Ishikawa (cell line): ENCODE measurements at regions not wholly inside any gene's neighbourhood (a gene's known extent, or its start where the extent isn't known, plus 50 kb on each side); places are given as distances from the start of the nearest gene placed in this dataset.

Experiments
- CEBPB ChIP-seq: IDR thresholded peaks from 2 replicates; pipeline ENCODE4 v1.6.1; 2012
- CREB1 ChIP-seq: IDR thresholded peaks from 2 replicates; pipeline ENCODE4 v1.6.1; 2012; ENCODE audit warnings: low read depth
- EGR1 ChIP-seq: IDR thresholded peaks from 2 replicates; pipeline ENCODE4 v1.6.1; 2012
- EP300 ChIP-seq: IDR thresholded peaks from 2 replicates; pipeline ENCODE4 v1.6.1; 2012; ENCODE audit warnings: borderline replicate concordance
- FOXM1 ChIP-seq: IDR thresholded peaks from 2 replicates; pipeline ENCODE4 v1.6.1; 2012; ENCODE audit warnings: low read depth, borderline replicate concordance
- MAX ChIP-seq: IDR thresholded peaks from 2 replicates; pipeline ENCODE4 v1.6.1; 2012
- NFIC ChIP-seq: IDR thresholded peaks from 2 replicates; pipeline ENCODE4 v1.6.1; 2012
- RAD21 ChIP-seq: IDR thresholded peaks from 2 replicates; pipeline ENCODE4 v1.6.1; 2012; ENCODE audit warnings: low read depth
- REST ChIP-seq: IDR thresholded peaks from 2 replicates; pipeline ENCODE4 v1.6.1; 2012; ENCODE audit warnings: low read depth, mild to moderate bottlenecking
- TAF1 ChIP-seq: IDR thresholded peaks from 2 replicates; pipeline ENCODE4 v1.6.1; 2012; ENCODE audit warnings: low read depth, mild to moderate bottlenecking
- TCF12 ChIP-seq: IDR thresholded peaks from 2 replicates; pipeline ENCODE4 v1.6.1; 2012; ENCODE audit warnings: low read depth
- TEAD4 ChIP-seq: IDR thresholded peaks from 2 replicates; pipeline ENCODE4 v1.6.1; 2012
- USF1 ChIP-seq: IDR thresholded peaks from 2 replicates; pipeline ENCODE4 v1.6.1; 2012
- YY1 ChIP-seq: IDR thresholded peaks from 2 replicates; pipeline ENCODE4 v1.6.1; 2012; ENCODE audit warnings: low read depth
- ZBTB7A ChIP-seq: IDR thresholded peaks from 2 replicates; pipeline ENCODE4 v1.6.1; 2012; ENCODE audit warnings: low read depth

- TF ChIP-seq USF1 (no peak), EGR1 (no peak), CEBPB (no peak), TCF12 (no peak), TAF1 (no peak), TEAD4 (no peak), EP300 (no peak), REST (no peak), YY1 (no peak), ZBTB7A (no peak), NFIC (no peak), FOXM1 (no peak), MAX (no peak), CREB1 (no peak)
Measured at GRCh38 chr9:7467186-7467585, 332.4 kb downstream of the DMAC1 start.

GRCh38 chr9:7461791-7462190, 337.8 kb downstream of the DMAC1 start:
- TF ChIP-seq YY1 (no peak), REST (no peak), FOXM1 (no peak), MAX (no peak), TCF12 (no peak), NFIC (no peak), RAD21 (no peak), EGR1 (no peak), EP300 (no peak), ZBTB7A (no peak), USF1 (no peak), CEBPB (no peak), CREB1 (no peak), TAF1 (no peak), TEAD4 (no peak)

GRCh38 chr9:7456793-7457530, 342.6 kb downstream of the DMAC1 start:
- TF ChIP-seq CEBPB (no peak), CREB1 (no peak), TEAD4 (no peak), TAF1 (no peak), USF1 (no peak), FOXM1 (no peak), EGR1 (no peak), TCF12 (no peak), MAX (no peak), EP300 (no peak), REST (no peak), NFIC (no peak), ZBTB7A (no peak), RAD21 (no peak), YY1 (no peak)

- TF ChIP-seq RAD21 (no peak), NFIC (no peak), YY1 (no peak), MAX (no peak), EGR1 (no peak), ZBTB7A (no peak), CREB1 (no peak), REST (no peak), USF1 (no peak), EP300 (no peak), CEBPB (no peak), TCF12 (no peak), TAF1 (no peak), TEAD4 (no peak), FOXM1 (no peak)
Measured at GRCh38 chr9:7456377-7456776, 343.2 kb downstream of the DMAC1 start.
